Endothelial cell (in vitro differentiated cells): ENCODE measurements at regions not wholly inside any gene's neighbourhood (a gene's known extent, or its start where the extent isn't known, plus 50 kb on each side); places are given as distances from the start of the nearest gene placed in this dataset.

ENCODE experiments used
- DNase-seq: peaks from one replicate; pipeline ENCODE4 v3.0.0; 2021; ENCODE audit warnings: low spot score
- H3K27ac Mint-ChIP-seq: one replicate; pipeline ENCODE4 v1.8.0; 2021; ENCODE audit warnings: mixed read lengths, inconsistent platforms; ENCODE audit not compliant: unreplicated experiment
- H3K27me3 Mint-ChIP-seq: one replicate; pipeline ENCODE4 v1.8.0; 2021; ENCODE audit warnings: mild to moderate bottlenecking, moderate library complexity, mixed read lengths, inconsistent platforms; ENCODE audit not compliant: unreplicated experiment
- H3K36me3 Mint-ChIP-seq: one replicate; pipeline ENCODE4 v1.8.0; 2021; ENCODE audit warnings: mild to moderate bottlenecking, low read depth, mixed read lengths, inconsistent platforms; ENCODE audit not compliant: unreplicated experiment
- H3K4me1 Mint-ChIP-seq: one replicate; pipeline ENCODE4 v1.8.0; 2021; ENCODE audit warnings: mild to moderate bottlenecking, mixed read lengths, inconsistent platforms; ENCODE audit not compliant: unreplicated experiment
- H3K4me3 Mint-ChIP-seq: one replicate; pipeline ENCODE4 v1.8.0; 2021; ENCODE audit warnings: mild to moderate bottlenecking, mixed read lengths, inconsistent platforms; ENCODE audit not compliant: unreplicated experiment
- H3K9me3 Mint-ChIP-seq: one replicate; pipeline ENCODE4 v1.8.0; 2021; ENCODE audit warnings: mixed read lengths, inconsistent platforms; ENCODE audit not compliant: unreplicated experiment
- CTCF ChIP-seq: fragments of 200-600 bp; sonication (generic); IDR thresholded peaks from one replicate; pipeline ENCODE4 v1.5.0; 2021; ENCODE audit warnings: antibody characterized with exemption; ENCODE audit not compliant: unreplicated experiment

- Mint-ChIP-seq H3K9me3 (no peaks in the 10 kb centered on the region), H3K27ac (no peak overlapping the region), H3K36me3 (no peaks in the 10 kb centered on the region), H3K4me3 (no peak overlapping the region), H3K4me1 (peaks cover 57% of the 10 kb centered on the region), H3K27me3 (peaks cover 3% of the 10 kb centered on the region)
- no peak for DNase-seq
- no peak for TF ChIP-seq CTCF
Observed at GRCh38 chr10:129032372-129033313, 434.4 kb upstream of the MGMT start.

GRCh38 chr10:129033340-129033739, 433.7 kb upstream of the MGMT start:
- H3K9me3 Mint-ChIP-seq = no peaks in the 10 kb centered on the region
- TF ChIP-seq CTCF = no peak
- H3K4me3 Mint-ChIP-seq = no peak overlapping the region
- H3K27me3 Mint-ChIP-seq = peaks cover 3% of the 10 kb centered on the region
- peaks cover 62% of the 10 kb centered on the region for H3K4me1 Mint-ChIP-seq
- DNase-seq = no peak
- no peak overlapping the region for H3K27ac Mint-ChIP-seq
- no peaks in the 10 kb centered on the region for H3K36me3 Mint-ChIP-seq

- H3K4me3 Mint-ChIP-seq = no peak overlapping the region
- H3K27me3 Mint-ChIP-seq = peaks cover 3% of the 10 kb centered on the region
- no peaks in the 10 kb centered on the region for H3K36me3 Mint-ChIP-seq
- H3K9me3 Mint-ChIP-seq = no peaks in the 10 kb centered on the region
- TF ChIP-seq CTCF = no peak
- peaks cover 67% of the 10 kb centered on the region for H3K4me1 Mint-ChIP-seq
- no peak overlapping the region for H3K27ac Mint-ChIP-seq
- no peak for DNase-seq
Observed at GRCh38 chr10:129033790-129034272, 433.2 kb upstream of the MGMT start.

- no peak for DNase-seq
- H3K36me3 Mint-ChIP-seq = no peaks in the 10 kb centered on the region
- peaks cover 75% of the 10 kb centered on the region for H3K4me1 Mint-ChIP-seq
Observed at GRCh38 chr10:129035052-129035827, 431.8 kb upstream of the MGMT start.

More at GRCh38 chr10:129035052-129035827, 431.8 kb upstream of the MGMT start:
- TF ChIP-seq CTCF = no peak
- no peak overlapping the region for H3K4me3 Mint-ChIP-seq
- no peaks in the 10 kb centered on the region for H3K9me3 Mint-ChIP-seq
- H3K27ac Mint-ChIP-seq = no peak overlapping the region
- peaks cover 2% of the 10 kb centered on the region for H3K27me3 Mint-ChIP-seq
